ENCODE measurements at regions not wholly inside any gene's neighbourhood (a gene's known extent, or its start where the extent isn't known, plus 50 kb on each side); places are given as distances from the start of the nearest gene placed in this dataset.

- no peak for DNase-seq (ENCODE audit: low read depth in 4 of 4, low spot score in 3 of 4)
These were observed 742.1 kb downstream of the MTRR start for GRCh38 chr5:8611067-8611466.

GRCh38 chr5:8613078-8613685 lies 744.2 kb downstream of the MTRR start:
- DNase-seq (ENCODE audit: low read depth in 4 of 4, low spot score in 3 of 4): no peak

GRCh38 chr5:8615142-8615858 lies 746.4 kb downstream of the MTRR start:
- DNase-seq (ENCODE audit: low read depth in 4 of 4, low spot score in 3 of 4): no peak

- DNase-seq (ENCODE audit: low read depth in 4 of 4, low spot score in 3 of 4): no peak
These were observed 759.6 kb downstream of the MTRR start for GRCh38 chr5:8628521-8628920.

- DNase-seq (ENCODE audit: low read depth in 4 of 4, low spot score in 3 of 4): no peak
These were observed 764.3 kb downstream of the MTRR start for GRCh38 chr5:8633259-8633658.

- no peak for DNase-seq (ENCODE audit: low read depth in 4 of 4, low spot score in 3 of 4)
These were observed 764.7 kb downstream of the MTRR start for GRCh38 chr5:8633696-8634095.

- no peak for DNase-seq (ENCODE audit: low read depth in 4 of 4, low spot score in 3 of 4)
These were observed 765.3 kb downstream of the MTRR start for GRCh38 chr5:8634219-8634618.

GRCh38 chr5:8641786-8642505 lies 773.0 kb downstream of the MTRR start:
- DNase-seq (ENCODE audit: low read depth in 4 of 4, low spot score in 3 of 4): no peak

- no peak for DNase-seq (ENCODE audit: low read depth in 4 of 4, low spot score in 3 of 4)
These were observed 775.4 kb downstream of the MTRR start for GRCh38 chr5:8644377-8644776.

- DNase-seq (ENCODE audit: low read depth in 4 of 4, low spot score in 3 of 4): no peak
These were observed 778.2 kb downstream of the MTRR start for GRCh38 chr5:8647111-8647510.

- DNase-seq (ENCODE audit: low read depth in 4 of 4, low spot score in 3 of 4): no peak
These were observed 781.2 kb downstream of the MTRR start for GRCh38 chr5:8650186-8650585.

- DNase-seq (ENCODE audit: low read depth in 4 of 4, low spot score in 3 of 4): no peak
These were observed 791.4 kb downstream of the MTRR start for GRCh38 chr5:8660133-8660893.

GRCh38 chr5:8663374-8663773 lies 794.4 kb downstream of the MTRR start:
- no peak for DNase-seq (ENCODE audit: low read depth in 4 of 4, low spot score in 3 of 4)

- no peak for DNase-seq (ENCODE audit: low read depth in 4 of 4, low spot score in 3 of 4)
These were observed 806.2 kb downstream of the MTRR start for GRCh38 chr5:8675182-8675581.

- no peak for DNase-seq (ENCODE audit: low read depth in 4 of 4, low spot score in 3 of 4)
These were observed 807.7 kb downstream of the MTRR start for GRCh38 chr5:8676695-8677094.

GRCh38 chr5:8682381-8682780 lies 813.4 kb downstream of the MTRR start:
- no peak for DNase-seq (ENCODE audit: low read depth in 4 of 4, low spot score in 3 of 4)

GRCh38 chr5:8683496-8683895 lies 814.5 kb downstream of the MTRR start:
- no peak for DNase-seq (ENCODE audit: low read depth in 4 of 4, low spot score in 3 of 4)

GRCh38 chr5:8685704-8686103 lies 816.8 kb downstream of the MTRR start:
- no peak for DNase-seq (ENCODE audit: low read depth in 4 of 4, low spot score in 3 of 4)

GRCh38 chr5:8686707-8687106 lies 817.8 kb downstream of the MTRR start:
- DNase-seq (ENCODE audit: low read depth in 4 of 4, low spot score in 3 of 4): no peak

GRCh38 chr5:8689773-8690172 lies 820.8 kb downstream of the MTRR start:
- DNase-seq (ENCODE audit: low read depth in 4 of 4, low spot score in 3 of 4): no peak

GRCh38 chr5:8691221-8691620 lies 822.3 kb downstream of the MTRR start:
- DNase-seq (ENCODE audit: low read depth in 4 of 4, low spot score in 3 of 4): no peak
